Lower lobe of right lung (tissue), 2 donors: ENCODE measurements at regions not wholly inside any gene's neighbourhood (a gene's known extent, or its start where the extent isn't known, plus 50 kb on each side); places are given as distances from the start of the nearest gene placed in this dataset.

Source experiments
- ATAC-seq, 2 donors: fragments of 200-7000 bp; cut with Tn5 transposase; one replicate each; pipeline ENCODE4 v1.9.1; 2020 to 2022; ENCODE audit warnings: mild to moderate bottlenecking in 2 of 2, moderate library complexity in 2 of 2
- DNase-seq: peaks from one replicate; pipeline ENCODE4 v3.0.0-alpha.2; 2020
- H3K27ac ChIP-seq: fragments of 200-600 bp; one replicate; pipeline ENCODE4 v1.8.0; 2022
- H3K27me3 ChIP-seq: fragments of 200-600 bp; one replicate; pipeline ENCODE4 v1.8.0; 2022; ENCODE audit warnings: low read depth
- H3K36me3 ChIP-seq: fragments of 200-600 bp; one replicate; pipeline ENCODE4 v1.8.0; 2022; ENCODE audit warnings: mild to moderate bottlenecking
- H3K4me1 ChIP-seq: fragments of 200-600 bp; one replicate; pipeline ENCODE4 v1.8.0; 2022
- H3K4me3 ChIP-seq: fragments of 200-600 bp; one replicate; pipeline ENCODE4 v1.8.0; 2022; ENCODE audit warnings: mild to moderate bottlenecking
- H3K9me3 ChIP-seq: fragments of 200-600 bp; one replicate; pipeline ENCODE4 v1.8.0; 2022
- intact Hi-C: fragments of 100-400 bp; cut with DNase I; formaldehyde crosslinking; loops from one replicate; pipeline ENCODE4 v1.11.0; 2022
- TF ChIP-seq, protein P1 (sequence below): fragments of 200-600 bp; IDR thresholded peaks from one replicate; pipeline ENCODE4 v1.8.0; 2022; ENCODE audit warnings: antibody characterized with exemption, mild to moderate bottlenecking
- donor health status: DM: no; HTN: yes; CAD: no; lungs with severe emphysema.

DNA sequence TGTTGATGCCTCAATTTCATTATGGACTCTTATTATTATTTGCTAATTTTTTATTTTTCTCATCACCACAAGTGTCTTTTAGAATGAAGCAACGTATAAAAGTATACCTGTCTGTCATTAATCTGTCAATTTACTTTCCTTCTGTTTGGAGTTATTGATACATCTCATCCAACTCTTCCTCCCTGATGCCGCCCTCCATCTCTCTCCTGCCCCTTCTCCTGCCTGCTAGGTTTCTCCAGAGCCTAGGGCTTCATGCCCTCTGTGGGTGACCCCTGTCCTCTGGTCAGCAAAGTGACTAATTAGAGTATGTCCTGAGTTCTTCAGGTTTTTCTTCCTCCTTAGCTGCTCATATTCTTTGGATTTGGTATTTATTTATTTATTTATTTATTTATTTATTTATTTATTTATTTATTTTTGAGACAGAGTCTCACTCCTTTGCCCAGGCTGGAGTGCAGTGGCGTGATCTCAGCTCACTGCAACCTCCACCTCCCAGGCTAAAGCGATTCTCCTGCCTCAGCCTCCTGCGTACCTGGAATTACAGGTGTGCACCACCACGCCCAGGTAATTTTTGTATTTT is 162.5 kb upstream of the MYCN start:
- intact Hi-C loops = no loop called here
- TF ChIP-seq, protein P1, sequence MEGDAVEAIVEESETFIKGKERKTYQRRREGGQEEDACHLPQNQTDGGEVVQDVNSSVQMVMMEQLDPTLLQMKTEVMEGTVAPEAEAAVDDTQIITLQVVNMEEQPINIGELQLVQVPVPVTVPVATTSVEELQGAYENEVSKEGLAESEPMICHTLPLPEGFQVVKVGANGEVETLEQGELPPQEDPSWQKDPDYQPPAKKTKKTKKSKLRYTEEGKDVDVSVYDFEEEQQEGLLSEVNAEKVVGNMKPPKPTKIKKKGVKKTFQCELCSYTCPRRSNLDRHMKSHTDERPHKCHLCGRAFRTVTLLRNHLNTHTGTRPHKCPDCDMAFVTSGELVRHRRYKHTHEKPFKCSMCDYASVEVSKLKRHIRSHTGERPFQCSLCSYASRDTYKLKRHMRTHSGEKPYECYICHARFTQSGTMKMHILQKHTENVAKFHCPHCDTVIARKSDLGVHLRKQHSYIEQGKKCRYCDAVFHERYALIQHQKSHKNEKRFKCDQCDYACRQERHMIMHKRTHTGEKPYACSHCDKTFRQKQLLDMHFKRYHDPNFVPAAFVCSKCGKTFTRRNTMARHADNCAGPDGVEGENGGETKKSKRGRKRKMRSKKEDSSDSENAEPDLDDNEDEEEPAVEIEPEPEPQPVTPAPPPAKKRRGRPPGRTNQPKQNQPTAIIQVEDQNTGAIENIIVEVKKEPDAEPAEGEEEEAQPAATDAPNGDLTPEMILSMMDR = no peak
- DNase-seq = no peak
- Histone ChIP-seq H3K9me3 (no peaks in the 10 kb centered on the region), H3K27me3 (no peaks in the 10 kb centered on the region), H3K4me3 (no peak overlapping the region), H3K27ac (no peak overlapping the region), H3K36me3 (no peaks in the 10 kb centered on the region), H3K4me1 (no peaks in the 10 kb centered on the region)
- no peak for ATAC-seq

DNA sequence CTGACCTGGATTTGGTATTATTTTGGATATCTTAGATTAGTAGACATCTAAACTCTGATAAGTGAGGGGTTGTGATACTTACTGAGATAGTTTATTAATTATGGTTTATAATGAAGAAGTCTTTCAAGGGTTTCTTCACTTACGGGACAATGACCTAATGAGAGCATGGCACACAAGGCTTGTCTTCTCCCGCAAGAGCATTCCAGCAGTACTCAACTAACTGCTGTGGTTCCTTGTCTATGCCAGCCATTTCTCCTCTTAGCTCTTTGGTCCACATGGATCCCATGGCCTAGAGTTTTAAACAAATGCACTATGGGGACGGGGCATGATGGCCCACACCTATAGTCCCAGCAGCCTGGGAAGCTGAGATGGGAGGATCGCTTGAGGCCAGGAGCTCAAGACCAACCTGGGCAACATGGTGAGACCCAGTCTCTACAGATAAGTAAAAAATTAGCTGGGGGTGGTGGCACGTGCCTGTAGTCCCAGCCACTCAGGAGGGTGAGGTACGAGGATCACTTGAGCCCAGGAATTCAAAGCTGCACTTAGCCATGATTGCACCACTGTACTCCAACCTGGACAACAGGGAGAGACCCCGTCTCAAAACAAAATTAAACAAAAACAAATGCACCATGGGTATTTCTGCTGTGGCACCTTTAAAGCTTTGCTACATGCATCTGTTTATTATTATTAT is 161.7 kb upstream of the MYCN start:
- Histone ChIP-seq H3K36me3 (no peaks in the 10 kb centered on the region), H3K27ac (no peak overlapping the region), H3K4me3 (no peak overlapping the region), H3K4me1 (no peaks in the 10 kb centered on the region), H3K27me3 (no peaks in the 10 kb centered on the region), H3K9me3 (no peaks in the 10 kb centered on the region)
- ATAC-seq = no peak
- intact Hi-C loops = no loop called here
- no peak for DNase-seq
- TF ChIP-seq, protein P1 = no peak

DNA sequence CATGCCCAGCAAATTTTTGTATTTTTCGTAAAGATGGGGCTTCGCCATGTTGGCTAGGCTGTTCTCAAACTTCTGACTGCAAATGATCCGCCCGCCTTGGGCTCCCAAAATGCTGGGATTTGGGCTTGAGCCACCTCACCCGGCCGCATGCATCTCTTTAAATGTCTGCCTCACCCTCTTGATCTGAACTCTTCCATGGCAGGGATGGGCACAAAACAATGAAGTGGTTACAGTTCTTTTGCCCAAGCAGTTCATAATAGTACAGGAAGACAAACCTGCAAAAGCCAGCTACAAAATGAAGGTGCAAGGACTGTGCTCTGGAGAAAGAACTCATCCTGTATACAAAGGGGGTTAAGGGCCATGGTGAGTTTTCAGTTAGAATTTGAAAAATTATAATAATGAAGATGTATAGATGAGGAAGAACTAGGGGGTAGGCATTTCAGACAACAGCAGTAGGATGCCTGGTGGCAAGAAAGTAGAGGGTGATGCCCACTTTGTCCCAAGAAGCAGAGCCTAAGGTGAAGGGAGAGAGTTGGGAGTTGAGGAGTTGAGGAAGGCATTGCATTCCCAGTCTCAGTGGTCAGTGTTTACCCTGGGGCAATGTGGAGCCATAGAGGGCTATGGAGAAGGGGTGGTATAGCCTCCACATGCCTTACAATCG is 160.8 kb upstream of the MYCN start:
- TF ChIP-seq, protein P1 = no peak
- Histone ChIP-seq H3K4me3 (no peak overlapping the region), H3K27ac (no peak overlapping the region), H3K9me3 (no peaks in the 10 kb centered on the region), H3K27me3 (peaks cover 5% of the 10 kb centered on the region), H3K36me3 (no peaks in the 10 kb centered on the region), H3K4me1 (no peaks in the 10 kb centered on the region)
- no peak for DNase-seq
- no peak for ATAC-seq
- intact Hi-C loops = no loop called here

DNA sequence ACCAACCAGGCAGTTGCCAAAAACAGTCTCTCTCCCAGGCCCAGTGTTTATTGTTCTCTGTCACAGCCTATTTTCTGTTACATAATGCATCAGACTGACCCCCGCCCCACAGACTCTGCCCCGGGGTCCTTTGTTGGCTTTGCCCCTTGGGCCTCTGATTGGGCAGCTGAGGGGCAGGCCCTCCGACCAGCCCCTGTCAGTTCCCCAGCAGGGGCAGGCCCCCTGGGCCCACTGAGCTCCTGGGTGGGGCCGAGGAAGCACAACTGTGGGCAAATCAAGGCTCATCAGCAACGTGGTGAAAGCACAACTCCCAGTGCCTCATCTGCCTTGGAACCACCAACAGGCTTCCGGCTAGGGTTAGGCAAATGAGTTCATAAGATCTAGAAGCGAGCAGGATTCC is 160.1 kb upstream of the MYCN start:
- no peak for ATAC-seq
- no peak overlapping the region for H3K4me3 ChIP-seq
- no peaks in the 10 kb centered on the region for H3K9me3 ChIP-seq
- H3K27ac ChIP-seq = no peak overlapping the region
- peaks cover 5% of the 10 kb centered on the region for H3K27me3 ChIP-seq
- H3K36me3 ChIP-seq = no peaks in the 10 kb centered on the region
- DNase-seq = no peak
- no peaks in the 10 kb centered on the region for H3K4me1 ChIP-seq
- TF ChIP-seq, protein P1 = no peak
- intact Hi-C loops = no loop called here

DNA sequence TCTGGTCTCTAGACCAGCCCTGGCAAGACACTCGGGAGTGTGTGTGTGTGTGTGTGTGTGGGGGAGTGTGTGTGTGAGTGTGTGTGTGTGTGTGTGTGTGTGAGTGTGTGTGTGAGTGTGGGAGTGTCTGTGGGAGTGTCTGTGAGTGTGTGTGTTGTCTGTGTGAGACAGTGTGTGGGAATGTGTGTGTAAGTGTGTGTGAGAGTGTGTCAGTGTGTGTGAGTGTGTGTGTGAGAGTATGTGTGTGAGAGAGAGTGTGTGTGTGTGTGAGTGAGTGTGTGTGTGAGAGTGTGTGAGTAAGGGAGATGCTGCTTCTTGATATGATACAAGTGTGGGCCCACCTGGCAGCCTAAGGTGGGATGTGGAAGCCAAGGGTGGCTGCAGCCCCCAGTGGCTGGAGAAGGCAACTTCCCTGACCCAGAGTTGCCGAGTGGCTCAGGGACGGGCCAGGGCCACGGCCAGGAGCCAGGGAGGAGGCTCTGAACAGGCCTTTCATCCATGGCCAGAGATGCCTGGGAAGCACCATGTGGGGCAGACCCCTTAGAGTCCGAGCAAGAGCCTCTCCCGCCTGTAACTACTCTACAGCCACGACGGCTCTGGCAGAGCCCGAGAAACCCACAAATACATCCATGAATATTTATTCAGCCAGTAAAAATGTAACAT is 159.3 kb upstream of the MYCN start:
- intact Hi-C loops = no loop called here
- Histone ChIP-seq H3K27ac (no peak overlapping the region), H3K9me3 (no peaks in the 10 kb centered on the region), H3K4me3 (no peak overlapping the region), H3K4me1 (no peaks in the 10 kb centered on the region), H3K27me3 (peaks cover 5% of the 10 kb centered on the region), H3K36me3 (no peaks in the 10 kb centered on the region)
- TF ChIP-seq, protein P1 = no peak
- no peak for DNase-seq
- ATAC-seq = peak in 1 of 2 donors; percentile 11
